ENCODE measurements at regions not wholly inside any gene's neighbourhood (a gene's known extent, or its start where the extent isn't known, plus 50 kb on each side); places are given as distances from the start of the nearest gene placed in this dataset.

- no peak for TF ChIP-seq GATA2 (IDR thresholded peaks at IDR 0.05; ENCODE audit: low read depth, low read length)
- TF ChIP-seq GATA3 (IDR thresholded peaks at IDR 0.05; ENCODE audit: low read depth, low read length), result no peak
Measured at GRCh38 chr11:45407226-45407625, 121.1 kb upstream of the SYT13 start.
